NCI-H1105 treated with DMSO at 0.1 percent for 48 hours (cell line): ENCODE measurements at regions not wholly inside any gene's neighbourhood (a gene's known extent, or its start where the extent isn't known, plus 50 kb on each side); places are given as distances from the start of the nearest gene placed in this dataset.

Source experiments
- DNase-seq: peaks from one replicate; lab custom pipeline; 2025; lab: John Stamatoyannopoulos, UW

DNA sequence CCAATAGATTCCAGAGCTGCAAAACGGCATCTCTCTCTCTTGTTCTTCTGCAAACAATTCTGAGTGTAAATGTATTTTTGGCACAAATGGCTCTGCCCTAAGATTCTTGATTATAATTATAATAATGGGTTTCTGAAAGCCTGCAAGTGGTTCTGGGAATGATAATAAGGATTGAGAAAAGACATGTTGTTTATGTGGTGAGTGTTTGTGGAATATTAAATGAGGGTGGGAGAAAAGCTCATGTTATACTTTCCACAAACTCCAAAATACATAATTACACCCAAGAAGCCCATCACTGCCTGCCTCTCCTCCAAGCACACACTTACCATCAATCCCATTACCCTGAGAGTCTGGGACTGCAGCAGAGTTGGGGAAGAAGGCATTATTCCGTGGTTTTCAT lies 460.0 kb upstream of the BRINP1 start:
- peak; percentile 76 for DNase-seq

DNA sequence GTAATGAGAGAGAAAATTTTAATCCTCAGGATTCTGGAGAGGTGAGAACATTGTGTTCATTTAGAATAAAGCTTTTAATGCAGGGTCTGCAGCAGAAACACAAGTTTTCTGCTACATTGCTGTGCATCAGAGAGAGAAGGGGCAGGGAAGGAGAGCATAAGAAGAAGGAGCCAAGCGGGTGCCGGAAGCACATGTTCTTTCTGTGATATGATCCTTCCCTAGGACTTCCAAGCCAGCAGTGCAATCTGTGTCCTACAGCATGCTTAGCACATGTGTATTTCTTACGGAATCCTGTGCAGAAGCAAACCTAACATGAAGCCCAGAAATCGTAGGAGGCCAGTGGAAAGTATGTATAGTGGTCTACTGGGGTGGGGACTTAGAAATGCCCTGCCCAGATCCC lies 458.3 kb upstream of the BRINP1 start:
- DNase-seq: no peak

DNA sequence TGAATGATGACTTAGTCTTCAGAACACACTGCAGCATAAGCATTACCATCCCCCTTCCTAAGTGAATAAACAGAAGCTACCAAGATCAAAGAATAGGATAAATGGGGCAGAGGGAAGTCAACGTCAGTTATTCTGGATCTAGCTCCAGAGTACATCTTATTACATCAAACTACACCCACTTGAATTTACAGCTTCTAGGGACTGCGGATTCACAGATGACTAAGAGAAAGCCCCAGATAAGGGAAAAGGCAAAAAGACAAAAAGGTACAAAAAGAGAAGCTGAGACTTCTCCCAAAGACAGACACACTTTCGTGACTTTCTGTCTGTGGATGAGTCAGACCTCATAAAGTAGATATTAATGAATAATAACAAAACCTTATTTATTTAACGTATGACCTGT lies 457.9 kb upstream of the BRINP1 start:
- no peak for DNase-seq

DNA sequence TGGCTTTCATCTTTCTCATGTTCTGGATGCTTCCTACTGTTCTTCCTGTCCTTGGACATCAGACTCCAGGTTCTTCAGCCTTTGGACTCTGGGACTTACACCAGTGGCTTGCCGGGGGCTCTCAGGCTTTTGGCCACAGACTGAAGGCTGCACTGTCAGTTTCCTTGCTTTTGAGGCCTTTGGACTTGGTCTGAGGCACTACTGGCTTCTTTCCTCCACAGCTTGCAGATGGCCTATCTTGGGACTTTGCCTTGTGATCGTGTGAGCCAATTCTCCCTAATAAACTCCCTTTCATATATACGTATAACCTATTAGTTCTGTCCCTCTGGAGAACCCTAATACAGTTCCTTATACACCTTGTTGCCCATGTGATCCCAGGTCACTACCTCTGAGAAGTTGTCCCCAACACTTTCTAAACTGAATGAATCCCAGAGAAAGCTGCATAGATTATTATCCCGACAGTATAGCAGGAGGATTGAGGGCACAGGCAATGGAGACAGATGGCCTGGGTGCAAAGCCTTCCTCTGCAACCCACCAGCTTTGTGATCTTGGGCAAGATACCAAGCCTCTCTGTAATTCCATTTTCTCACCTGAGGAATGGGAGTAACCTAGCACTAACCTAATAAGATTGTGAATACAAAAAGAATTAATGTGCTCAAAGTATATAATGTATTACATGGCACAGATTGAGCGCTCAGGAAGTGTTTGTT lies 449.6 kb upstream of the BRINP1 start:
- DNase-seq: no peak

DNA sequence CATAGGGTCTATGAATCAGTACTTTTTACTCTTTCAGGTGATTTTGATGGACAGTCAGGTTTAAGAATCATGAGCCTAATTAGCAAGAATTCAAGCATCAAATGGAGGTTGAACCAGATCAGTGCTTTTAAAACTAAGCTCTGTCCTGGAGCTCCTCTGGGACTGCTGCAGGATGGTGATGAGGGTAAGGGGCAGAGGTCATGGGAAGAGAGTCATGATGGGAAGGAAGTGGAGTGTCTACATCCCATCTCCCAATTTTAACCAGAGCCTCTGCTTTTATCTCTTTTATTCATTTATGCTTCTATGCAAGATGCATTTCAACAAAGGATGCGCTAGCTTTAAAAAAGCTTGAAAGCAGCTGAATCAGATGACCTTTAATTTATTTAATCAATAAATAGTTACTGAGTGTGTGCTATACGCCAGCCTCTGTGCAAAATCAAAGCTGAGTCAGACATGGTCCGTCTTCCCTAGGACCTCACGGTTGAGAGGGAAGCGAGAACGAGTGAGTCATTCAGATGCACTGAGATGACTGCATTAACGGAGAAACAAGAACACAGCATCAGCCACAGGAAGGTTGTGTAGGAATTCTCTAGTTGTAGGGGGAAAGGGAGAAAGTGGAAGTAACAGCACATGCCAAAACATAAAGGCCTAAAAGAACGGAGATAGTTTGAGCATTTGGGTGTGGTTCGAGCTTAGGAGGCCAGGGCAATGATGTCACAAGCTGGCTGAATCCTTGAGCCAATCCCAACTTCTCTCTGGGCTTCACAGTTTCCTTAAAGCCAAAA lies 441.6 kb upstream of the BRINP1 start:
- no peak for DNase-seq

DNA sequence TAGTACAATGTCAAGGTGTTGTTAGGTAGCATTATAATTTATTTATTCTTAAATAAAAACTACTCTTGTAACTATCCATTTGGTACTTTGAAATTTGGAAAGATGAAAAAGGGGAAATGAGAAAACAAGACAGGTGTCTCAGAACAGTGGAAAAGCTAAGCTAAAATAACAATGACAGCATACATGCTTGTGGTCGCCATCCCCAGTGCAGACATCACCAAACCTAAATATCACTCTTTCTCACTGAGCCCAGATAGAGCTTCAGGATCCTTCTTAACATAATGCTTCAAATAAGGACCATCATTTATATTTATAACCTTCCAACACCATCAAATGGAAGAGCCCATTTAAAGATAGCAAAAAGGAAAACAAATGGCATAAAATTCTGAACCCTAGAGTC lies 434.4 kb upstream of the BRINP1 start:
- no peak for DNase-seq

DNA sequence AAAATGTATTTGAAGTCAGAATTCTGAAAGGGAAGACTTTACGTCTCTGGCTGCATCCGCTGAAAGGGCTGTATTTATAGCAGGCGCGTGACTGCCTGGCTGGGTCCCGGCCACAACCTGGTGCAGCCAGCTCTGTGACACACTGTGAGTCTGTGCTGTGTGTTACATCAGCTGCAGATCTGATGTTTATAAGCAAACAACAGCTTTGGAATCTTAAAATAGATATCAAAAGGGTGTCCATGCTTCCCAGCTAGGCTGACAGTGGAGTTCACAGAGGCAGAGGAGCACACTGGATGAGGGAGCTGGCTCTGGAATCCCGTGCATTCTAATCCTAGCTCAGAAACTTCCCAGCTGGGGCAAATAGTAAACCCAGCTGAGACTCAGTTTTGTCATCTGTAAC lies 433.4 kb upstream of the BRINP1 start:
- no peak for DNase-seq

DNA sequence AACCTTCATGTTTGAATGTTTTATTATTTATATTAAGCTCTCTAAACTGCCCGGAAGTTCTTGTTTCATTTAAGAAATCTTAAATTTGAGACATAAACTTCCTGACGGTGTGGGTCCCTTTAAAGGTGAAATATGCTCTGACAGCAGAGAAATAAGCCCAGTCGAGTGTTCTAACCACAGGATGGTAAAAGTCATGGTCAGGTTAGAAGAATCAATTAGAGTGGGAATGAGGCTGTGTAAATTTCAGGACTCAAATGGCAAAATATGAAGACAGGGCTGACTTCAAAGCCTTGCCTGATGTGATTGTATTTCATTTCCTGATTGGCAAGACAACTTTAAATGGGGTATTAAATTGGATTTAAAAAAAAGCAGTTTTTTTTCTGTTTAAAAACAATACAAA lies 432.9 kb upstream of the BRINP1 start:
- no peak for DNase-seq

DNA sequence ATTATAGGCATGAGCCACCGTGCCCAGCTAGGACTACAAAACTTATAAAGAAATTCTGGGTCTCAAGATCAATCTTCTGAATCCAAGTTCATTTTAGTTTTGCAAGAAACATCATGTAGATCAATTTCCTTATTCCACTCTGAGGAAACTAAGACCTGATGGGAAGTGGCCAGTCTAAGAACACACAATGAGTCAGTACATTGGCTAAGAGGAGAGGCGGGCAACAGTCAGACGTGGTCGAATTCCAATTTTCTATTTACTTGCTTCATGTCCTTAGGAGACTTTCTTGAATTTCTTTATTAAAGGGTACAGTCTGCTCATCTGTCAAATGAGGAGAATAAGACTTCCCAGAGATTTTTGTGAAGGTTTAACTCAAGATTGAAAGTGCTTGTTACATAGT lies 432.1 kb upstream of the BRINP1 start:
- DNase-seq: no peak

DNA sequence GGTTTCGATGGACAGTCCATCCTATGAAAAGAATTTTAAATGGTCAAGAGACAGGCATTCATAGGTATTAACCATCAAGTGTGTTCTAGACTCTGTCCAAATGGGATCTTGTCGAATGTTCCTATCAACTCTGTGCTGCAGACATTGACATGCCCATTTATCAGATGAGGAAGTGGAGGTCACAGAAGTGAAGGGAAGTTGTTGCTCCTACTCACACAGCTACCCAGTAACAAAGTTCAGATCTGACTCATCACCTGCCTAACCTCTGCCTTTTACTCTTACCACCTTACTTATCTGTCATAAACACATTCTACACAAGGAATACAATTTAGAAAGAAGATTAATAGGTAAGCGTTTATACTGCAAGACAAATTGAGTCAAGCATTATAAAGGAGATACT lies 426.2 kb upstream of the BRINP1 start:
- DNase-seq: no peak

DNA sequence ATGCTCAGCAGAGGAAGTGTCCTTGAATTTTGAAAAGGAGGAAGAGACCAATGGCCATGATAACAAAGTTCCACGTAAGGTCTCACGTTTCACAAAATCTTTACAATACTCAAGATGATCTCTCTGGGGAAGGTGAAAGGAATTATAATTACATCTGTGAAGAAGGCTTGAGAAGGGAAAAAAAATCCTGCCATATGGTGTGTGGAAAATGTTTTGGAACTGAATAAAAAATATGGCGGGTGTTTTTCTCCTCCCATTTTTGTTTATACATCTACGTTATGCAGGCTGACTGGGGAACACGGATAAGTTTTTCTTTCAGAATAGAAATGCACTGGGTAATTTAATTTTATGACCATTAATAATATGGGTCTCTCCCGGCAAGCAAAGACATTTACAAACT lies 425.6 kb upstream of the BRINP1 start:
- DNase-seq: no peak

DNA sequence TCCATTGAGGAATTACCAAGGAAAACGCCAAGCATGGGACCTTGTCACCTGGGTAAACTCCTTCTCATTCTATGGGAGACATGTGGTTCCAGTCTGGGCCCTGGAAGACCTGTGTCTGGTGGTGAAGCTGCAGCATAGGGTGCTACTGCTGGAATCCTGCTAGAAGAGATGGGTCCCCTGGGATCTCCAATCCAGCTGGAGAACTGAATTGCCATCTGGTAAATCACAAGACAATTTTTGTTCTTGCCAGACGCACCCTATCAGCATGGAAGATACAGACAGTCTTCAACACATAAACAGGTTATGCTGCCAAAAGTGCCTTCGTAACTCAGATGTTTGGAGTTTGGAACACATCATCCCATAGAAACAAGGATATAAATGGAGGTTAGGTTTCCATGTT lies 424.0 kb upstream of the BRINP1 start:
- no peak for DNase-seq

DNA sequence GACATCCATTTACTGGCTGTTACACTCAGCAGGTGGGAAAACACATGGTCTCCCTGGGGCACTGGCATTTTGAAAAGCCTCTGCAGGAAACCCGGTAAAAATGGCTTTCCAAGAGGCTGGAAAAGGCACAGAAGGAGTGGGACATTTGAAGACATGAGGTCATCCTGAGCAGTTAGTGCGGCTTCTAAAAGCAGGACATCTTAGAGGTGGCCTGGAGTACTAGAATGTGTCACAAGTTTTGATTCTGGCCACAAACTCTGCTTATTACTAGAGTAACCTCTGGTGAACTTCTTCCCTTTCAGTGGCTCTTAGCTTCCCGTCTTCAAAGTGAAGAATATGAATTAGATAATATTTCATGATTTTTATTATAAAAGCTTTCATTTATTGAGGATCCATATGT lies 423.0 kb upstream of the BRINP1 start:
- DNase-seq: no peak

DNA sequence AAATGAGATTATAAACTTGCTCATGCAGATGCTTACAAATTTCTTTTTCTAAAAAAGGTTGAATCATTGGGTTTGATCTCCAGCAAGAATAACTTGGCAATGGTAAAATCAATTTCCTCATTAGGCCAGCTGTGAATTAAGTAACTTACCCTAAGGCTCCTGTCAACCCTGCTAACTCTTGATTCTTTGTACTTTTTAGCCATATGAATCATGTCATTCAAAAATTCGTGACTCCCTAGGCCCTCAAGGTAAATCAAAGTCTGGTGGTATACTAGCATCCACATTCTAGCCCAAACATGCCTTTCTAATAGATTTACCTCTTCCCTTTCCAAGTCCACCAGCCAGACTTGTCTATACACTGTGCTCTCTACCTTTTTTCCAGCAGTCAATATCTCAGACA lies 420.8 kb upstream of the BRINP1 start:
- DNase-seq: no peak

DNA sequence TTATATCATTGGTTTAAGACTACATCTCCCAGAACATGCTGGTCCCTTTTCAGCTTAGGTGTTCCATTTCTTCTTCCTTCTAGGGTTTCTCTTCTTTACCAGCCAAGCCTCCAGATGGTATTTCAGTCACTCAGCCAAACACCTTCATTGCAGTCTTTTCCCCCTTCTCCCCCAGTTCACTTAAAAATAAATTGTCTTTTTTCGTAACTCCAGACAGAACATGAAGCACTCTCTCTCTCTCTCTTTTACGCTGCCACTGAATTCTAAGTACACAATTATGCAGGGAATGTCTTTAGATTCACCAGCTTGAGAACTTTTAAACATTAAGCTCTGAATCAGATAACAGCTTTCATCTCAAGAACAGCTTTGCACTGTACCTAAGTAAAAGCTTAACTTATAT lies 419.7 kb upstream of the BRINP1 start:
- no peak for DNase-seq

DNA sequence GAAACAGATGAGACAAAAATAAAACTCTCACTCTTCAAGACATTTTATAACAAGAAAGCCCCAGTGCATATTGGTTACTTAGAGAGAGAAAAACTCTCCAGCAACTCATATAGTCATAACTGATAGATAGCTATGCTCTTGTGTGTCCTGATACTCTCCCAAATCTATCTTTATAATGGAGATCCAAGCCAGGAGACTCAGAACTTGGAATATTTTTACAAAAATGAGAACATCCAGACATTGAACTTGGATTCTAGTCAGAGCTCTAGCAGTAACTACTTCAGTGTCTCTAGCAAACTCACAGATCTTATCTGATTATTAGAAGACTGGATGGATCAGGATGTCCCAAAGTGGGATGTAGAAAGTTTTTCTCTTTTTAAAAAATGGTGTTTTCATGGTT lies 412.7 kb upstream of the BRINP1 start:
- no peak for DNase-seq

DNA sequence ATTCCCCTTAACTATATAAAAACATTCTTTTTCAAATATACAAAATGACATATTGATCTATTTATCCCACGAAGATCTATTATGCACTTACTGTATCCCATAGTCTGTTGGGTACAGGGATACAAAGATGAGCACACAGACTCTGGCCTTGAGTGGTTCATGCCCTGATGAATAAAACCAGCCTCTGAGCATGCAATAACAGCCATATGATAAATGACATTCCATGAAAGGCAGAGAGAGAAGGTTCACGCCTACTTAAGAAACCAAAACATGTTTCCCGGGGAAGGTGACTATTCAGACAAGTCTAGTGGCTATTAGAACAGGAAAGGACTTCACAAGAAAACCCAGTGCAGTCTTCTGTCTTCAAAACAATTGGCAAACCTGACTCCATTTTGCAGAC lies 406.2 kb upstream of the BRINP1 start:
- DNase-seq: no peak

DNA sequence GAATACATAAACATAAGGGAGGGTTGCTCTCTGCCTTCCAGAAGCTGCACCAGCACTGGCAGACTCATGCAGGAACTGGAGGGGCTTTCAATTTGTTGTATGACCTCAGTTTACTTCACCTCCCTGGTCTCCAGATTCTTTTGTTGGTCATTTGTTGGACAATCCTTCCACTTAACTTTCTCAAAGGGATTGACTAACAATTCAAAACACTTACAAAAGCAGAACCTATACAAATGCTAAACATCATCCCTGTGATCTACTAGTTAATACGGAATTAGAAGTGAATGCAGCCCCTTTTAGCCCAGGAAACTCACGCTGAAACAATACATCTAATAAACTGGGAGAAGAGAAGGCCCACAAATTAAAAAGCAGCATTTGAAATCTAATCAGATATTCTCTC lies 404.6 kb upstream of the BRINP1 start:
- DNase-seq: no peak

DNA sequence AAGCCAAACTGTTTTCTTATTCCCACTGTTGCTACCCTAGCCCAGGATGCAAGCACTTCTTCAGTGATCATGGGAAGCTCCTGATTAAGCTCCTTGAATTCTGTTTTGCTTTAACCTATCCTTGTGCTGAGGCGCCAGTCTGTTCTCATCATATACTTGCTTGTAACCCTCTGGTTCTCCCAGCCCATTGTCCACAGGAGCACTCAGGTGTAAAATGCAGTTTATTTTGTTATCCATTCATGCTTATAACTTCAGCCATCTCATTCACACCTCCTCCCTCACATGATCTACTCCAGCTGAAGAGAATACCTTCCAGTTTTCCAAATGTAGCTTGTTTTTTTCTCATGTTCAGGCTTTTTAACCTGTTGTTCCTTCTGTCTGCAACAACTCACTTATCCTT lies 402.1 kb upstream of the BRINP1 start:
- no peak for DNase-seq

DNA sequence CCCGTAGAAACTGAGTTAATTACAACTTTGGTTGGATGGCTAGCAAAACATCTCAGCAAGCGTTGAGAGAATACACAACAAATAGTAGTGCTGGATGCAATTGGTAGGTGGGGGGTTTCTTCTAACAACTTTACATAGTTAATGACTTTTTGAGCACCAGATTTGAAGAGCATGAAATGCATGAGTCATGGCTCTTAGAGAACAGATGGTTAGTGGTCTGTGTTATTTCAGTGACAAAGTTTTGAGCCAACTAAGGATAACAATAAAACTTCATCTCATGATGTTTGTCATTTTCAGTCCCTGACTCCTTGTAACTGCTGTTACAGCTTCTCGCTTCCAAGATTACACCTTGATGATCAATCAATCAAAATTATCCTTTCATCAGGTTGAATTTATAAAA lies 399.0 kb upstream of the BRINP1 start:
- DNase-seq: no peak

DNA sequence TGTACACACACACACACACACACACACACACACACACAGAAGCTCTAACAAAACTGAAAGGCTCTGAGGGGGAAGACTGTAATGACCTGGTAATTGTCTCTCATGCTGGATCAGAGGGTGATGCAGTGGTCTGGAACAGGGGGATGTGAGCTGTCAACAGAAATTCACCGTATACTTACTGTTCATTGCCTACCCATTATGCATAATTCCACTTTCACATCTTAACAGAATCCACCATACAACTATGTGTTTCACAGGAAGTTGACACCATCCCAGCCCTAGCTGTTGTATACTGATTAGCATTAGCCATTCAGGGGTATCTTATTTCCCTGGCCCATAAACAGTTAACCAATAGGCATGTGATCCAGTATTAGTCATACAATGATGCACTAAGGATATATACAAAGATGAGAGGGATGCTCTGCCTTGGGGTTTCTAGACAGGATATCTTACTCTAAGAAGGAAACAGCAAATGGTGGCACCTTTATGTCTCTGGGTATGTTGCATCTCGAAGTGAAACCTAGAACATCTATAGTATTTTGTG lies 396.5 kb upstream of the BRINP1 start:
- no peak for DNase-seq

DNA sequence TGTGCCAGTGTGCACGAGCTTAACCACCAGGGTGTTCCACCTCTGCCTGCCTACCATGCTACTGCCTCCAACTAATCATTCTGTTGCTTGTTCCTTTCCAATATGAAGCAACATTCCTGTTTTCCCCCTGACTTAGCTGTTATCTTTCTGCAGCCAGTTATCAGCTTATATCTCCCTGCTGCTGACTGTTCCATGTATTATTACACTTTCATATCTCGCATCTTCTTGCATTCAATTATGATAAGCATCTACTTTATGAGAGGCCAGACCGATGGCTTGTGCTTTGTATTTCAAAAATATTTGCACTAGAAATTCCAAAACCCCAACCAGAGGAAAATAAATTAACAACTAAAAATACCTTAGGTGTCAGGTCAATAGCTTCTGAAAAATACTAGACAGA lies 394.0 kb upstream of the BRINP1 start:
- no peak for DNase-seq

DNA sequence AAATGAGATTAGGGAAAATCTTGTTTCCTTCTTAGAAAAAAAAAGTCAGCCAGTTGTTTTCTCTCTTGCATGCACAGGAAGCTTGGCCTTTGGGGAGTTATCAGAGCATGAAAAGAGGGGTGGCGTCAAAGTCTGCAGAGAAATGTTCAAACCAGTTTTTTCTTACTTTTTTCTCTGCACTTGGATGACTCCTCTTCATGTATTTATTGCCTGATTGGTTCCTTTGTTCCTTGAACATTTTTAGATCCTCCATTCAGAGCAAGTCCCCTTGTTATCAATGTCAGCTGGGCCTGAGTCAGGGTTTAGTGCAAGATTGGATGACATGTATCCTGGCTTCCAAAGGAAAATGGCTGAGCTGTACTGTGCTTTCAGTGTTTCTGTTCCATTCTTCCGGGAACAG lies 392.6 kb upstream of the BRINP1 start:
- DNase-seq: no peak

DNA sequence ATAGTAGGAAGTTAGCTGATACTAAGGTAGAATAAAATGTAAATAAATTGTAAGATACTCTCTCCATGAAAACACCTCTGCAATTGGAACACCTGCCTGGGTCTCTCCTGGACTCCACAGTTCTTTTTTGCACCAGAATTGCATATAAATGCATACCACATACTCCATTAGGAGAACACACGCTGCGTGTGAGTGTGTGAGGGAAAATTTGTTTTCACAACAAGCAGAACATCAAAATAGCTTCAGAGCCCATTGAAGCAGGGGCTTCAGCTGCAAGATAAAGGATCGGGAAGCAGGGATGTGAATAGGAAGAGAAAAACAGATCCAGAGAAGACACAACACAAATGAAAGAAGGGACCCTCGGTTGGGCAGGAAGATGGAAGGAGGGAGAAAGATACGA lies 389.8 kb upstream of the BRINP1 start:
- no peak for DNase-seq
